HG03460 (cell line): ENCODE measurements at regions not wholly inside any gene's neighbourhood (a gene's known extent, or its start where the extent isn't known, plus 50 kb on each side); places are given as distances from the start of the nearest gene placed in this dataset.

Source experiments
- ATAC-seq: cut with Tn5 transposase; IDR thresholded peaks from one replicate; pipeline ENCODE4 v1.9.1; 2021; ENCODE audit not compliant: unreplicated experiment

DNA sequence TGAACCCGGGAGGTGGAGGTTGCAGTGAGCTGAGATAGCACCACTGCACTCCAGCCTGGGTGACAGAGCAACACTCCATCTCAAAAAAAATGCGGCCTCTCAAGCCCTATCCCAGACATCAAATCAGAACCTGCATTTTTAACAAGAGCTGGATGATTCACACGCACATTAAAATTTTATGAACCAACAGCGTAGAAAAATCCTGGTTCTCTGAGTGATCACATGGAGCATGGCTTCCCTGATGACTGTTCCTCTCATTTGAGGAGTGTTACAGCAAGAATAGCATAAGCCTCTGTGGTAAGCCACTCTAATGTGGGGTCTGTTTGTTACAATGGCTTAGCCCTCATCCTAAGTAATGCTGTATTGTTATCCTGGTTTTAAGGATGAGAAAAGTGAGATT lies 163.6 kb downstream of the BRMS1L start:
- ATAC-seq, result no peak

DNA sequence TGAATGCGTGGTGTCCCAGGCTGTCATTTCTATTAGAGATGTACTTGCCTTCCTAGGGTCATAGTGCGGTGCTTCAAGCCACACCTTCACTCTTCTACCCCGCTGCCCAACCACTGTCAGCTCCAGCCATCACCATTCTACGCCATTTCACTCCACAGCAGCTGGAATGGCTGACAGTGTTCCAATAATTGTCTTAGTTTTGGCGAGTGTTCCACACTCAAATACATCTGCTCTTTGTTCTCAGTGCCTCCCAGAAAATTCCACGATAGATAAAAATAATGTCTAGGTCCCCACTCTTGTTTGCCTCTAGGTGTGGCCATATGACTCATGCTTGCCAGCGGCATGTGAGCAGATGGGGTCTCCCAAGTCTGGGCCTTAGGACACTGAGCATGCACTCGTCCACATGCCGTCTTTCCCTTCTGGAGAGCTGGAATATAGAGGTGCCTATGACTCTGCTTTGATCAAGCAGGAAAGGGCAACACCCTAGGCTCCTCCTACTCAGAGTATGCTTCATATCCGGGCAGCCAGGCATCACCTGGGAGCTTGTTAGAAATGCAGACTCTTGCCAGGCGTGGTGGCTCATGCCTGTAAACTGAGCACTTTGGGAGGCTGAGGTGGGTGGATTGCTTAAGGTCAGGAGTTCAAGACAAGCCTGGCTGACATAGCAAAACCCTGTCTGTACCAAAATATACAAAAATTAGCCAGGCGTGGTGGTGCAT lies 163.0 kb downstream of the BRMS1L start:
- no peak for ATAC-seq

DNA sequence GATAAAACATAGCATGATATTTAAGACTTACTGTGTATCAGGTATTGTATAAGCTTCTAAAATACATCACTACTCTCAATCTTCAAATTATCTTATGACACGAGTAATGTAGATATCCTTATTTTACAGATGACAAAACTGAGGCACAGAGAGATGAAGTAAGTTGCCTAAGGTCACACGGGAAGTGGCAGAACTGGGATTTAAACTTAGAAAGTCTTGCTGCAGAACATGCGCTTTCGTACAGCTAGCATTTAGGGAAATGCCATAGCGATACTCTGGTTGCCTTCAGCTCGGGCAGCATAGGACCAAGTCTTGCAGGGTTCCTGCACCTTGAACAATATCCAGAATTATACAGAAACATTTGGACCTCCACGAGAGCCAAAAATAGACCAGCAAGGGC lies 162.4 kb downstream of the BRMS1L start:
- ATAC-seq, result no peak

GRCh38 chr14:35987731-35988130 lies 161.6 kb downstream of the BRMS1L start:
- no peak for ATAC-seq

GRCh38 chr14:35986219-35986573 lies 160.1 kb downstream of the BRMS1L start:
- ATAC-seq, result peak; percentile 85

DNA sequence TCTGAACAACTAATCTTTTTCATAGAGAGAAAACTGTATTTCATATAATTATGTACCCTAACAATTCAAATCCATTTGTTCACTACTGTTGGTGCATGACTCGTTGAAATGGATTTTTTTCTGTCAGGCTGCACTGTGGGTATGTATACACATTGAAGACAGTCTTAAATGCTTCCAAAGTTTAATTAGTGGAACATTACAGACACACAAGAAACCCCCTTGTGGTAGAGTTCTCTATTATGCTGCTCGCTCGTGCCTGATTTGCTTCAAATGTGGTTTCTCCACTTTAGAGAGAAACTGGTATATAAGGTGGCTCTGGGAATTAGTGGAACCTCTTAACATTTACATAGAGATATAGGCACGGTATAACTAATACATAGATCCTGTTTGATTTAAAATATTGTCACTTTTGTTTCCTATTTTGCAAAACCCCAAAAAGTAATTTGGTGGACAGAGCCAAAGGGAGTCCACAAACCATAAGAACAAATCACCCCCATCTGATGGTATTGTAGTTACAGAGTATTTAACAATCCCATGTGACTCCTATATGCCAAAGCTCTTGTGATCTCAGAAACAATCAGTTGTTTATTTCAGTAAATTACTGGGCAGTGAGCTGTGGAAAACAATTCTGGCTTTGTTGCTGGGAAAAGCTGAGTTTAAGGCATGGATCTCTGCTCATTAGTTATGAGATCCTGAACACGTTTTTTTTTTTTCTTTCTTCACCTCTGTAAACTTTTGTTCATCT lies 159.5 kb downstream of the BRMS1L start:
- ATAC-seq, result peak; percentile 34

DNA sequence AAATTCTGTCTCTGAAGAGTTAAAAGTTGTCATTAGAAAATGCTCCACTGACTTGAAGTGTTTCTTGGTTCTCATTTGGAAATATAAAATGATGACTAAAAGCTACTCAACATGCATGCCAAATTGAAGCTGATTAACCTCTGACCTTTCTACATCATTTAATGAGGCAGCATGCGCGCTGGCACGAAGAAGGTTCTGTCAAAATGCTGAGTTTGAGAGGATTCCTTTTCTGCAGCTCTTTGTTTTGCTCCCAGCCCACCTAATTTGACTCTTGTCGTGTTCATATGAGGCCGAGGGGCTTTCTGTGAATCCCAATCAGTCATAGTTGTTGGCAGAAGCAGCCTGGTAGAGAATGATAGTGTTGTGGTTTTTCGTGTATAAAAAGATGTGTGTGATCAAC lies 153.4 kb downstream of the BRMS1L start:
- no peak for ATAC-seq

DNA sequence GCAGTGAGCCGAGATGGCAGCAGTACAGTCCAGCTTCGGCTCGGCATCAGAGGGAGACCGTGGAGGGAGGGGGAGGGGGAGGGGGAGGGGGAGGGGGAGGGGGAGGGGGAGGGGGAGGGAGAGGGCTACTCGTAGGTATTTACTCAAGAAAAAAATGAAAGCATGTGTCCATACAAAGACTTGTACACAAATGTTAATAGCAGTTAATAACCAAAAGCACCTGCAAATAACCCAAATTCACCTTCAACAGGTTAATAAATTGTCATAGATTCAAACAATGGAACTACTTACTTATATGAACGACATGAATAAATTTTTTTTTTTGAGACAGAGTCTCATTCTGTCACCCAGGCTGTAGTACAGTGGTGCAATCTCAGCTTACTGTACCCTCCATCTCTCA lies 152.4 kb downstream of the BRMS1L start:
- ATAC-seq, result no peak

GRCh38 chr14:35975814-35976213 lies 149.7 kb downstream of the BRMS1L start:
- ATAC-seq, result no peak

DNA sequence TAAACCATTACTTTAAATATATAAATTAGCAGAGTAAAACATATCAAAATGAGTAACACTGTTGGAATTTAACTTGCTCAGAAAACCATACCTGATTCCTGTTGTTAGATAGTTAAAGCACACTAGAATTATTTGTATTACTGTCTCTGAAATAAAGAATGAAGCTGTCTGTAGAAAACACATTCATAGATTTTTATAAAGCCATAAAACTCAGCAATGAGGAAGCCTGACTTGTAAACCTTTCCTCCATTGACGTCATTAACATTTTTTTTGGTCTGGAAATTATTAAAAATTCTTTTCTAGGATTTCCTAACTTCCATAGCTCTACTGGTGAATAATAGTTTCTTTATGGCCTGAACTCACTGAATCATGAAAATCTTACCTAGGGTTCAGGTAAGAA lies 147.6 kb downstream of the BRMS1L start:
- no peak for ATAC-seq

GRCh38 chr14:35971965-35972630 lies 146.0 kb downstream of the BRMS1L start:
- ATAC-seq, result no peak

DNA sequence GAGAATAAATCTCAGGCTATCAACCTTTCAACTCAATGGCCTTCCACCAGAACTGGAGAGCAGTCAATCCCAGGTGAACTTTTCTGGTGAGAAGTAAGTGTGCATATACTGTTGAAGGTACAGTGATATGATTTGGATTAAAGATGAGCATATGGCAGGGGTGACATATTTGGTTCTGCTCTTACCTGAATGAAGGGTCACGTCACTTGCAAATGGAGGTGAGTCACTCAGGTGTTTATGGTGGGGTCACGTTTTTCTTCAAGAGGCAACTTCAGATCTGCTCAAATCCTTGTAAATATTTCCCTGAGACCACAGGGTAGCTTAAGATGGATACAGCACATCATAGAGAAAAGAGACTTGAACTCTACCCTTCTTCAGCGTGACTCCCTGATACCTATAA lies 143.2 kb downstream of the BRMS1L start:
- no peak for ATAC-seq

- ATAC-seq, result no peak
Observed at GRCh38 chr14:35965400-35965799, 139.3 kb downstream of the BRMS1L start.

DNA sequence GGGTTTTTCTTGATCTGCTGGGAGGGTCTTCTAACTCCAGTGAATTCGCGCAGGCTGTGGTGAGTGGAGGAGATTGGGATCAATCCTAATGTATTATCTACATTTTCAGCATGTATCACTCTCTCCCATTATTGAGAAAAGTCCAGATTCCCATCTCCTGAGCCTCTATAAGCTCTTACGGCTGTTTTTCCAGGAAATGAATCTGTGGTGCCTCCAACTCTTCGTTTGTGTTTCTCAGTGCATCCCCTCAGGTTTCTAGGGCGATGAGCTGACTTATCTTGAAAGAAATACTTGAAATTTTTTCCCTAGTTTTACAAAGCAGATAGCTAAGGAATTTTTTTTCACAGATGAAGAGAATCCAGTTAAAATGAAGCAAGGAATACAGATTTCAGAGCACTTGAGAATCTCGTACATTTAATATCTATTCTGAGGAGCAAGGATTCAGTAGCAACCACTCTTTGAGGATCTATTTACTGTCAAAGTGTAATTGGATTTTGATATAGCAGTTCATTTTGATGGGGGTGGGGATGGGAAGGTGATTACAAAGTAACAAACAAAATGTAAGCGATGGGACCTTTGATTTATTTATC lies 138.7 kb downstream of the BRMS1L start:
- no peak for ATAC-seq

DNA sequence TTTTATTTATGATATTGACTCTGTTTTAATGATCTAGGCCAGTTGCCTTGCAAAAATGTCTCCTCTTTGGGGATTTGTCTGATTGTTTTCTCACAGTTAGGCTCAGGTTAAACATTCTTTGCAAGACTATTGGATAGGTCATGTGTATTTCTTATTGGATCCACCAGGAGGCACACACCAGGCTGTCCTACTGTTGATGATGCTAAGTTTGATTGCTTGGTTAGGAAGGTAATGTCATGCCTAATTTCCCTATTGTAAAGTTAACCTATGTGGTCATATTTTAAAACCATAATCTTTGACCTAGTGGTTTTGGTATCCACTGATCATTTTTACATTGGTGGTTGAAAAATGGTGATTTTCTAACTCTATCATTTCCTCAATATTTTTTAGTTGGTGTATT lies 137.1 kb downstream of the BRMS1L start:
- no peak for ATAC-seq

GRCh38 chr14:35961697-35962274 lies 135.6 kb downstream of the BRMS1L start:
- ATAC-seq, result no peak

GRCh38 chr14:35959835-35960234 lies 133.7 kb downstream of the BRMS1L start:
- ATAC-seq, result no peak

- no peak for ATAC-seq
Observed at GRCh38 chr14:35958499-35958898, 132.4 kb downstream of the BRMS1L start.

- no peak for ATAC-seq
Observed at GRCh38 chr14:35956376-35957085, 130.4 kb downstream of the BRMS1L start.

- no peak for ATAC-seq
Observed at GRCh38 chr14:35952584-35952983, 126.4 kb downstream of the BRMS1L start.
